ACHN (cell line): ENCODE measurements at regions not wholly inside any gene's neighbourhood (a gene's known extent, or its start where the extent isn't known, plus 50 kb on each side); places are given as distances from the start of the nearest gene placed in this dataset.

ENCODE experiments used
- DNase-seq: peaks from one replicate; pipeline ENCODE4 v3.0.0-alpha.2; 2015
- in situ Hi-C: cut with HindIII; loops from 2 replicates; pipeline ENCODE4 v1.10.0; 2017; ENCODE audit warnings: low sequenced_read_pairs, low pct_ligation_motif_present, low pct_unique_long_range_greater_than_20kb

DNA sequence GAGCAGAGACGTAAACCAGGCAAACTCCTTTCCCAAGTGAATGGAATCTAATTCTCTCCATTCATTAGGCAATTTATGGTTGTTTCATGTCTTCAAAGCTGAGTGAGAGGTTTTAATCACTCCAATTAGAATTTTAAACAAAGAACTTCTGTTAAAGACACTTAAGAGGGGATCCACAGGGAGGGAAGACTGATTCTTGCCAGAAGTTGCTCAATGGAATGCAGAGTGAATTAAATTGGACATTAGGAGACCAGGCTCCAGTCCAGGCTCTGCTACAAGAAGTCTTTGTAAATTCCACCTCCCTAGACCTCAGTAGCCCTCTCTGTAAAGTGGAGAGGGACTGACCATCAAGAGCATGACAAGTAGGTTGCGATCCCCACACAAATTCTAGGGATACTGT, 130.7 kb upstream of the TMEM72 start:
- in situ Hi-C loops = no loop called here
- DNase-seq = no peak

- no peak for DNase-seq
- in situ Hi-C loops = no loop called here
These were observed 130.0 kb upstream of the TMEM72 start for GRCh38 chr10:44781131-44781530.

- no peak for DNase-seq
- in situ Hi-C loops = no loop called here
These were observed 124.8 kb upstream of the TMEM72 start for GRCh38 chr10:44786286-44786850.

DNA sequence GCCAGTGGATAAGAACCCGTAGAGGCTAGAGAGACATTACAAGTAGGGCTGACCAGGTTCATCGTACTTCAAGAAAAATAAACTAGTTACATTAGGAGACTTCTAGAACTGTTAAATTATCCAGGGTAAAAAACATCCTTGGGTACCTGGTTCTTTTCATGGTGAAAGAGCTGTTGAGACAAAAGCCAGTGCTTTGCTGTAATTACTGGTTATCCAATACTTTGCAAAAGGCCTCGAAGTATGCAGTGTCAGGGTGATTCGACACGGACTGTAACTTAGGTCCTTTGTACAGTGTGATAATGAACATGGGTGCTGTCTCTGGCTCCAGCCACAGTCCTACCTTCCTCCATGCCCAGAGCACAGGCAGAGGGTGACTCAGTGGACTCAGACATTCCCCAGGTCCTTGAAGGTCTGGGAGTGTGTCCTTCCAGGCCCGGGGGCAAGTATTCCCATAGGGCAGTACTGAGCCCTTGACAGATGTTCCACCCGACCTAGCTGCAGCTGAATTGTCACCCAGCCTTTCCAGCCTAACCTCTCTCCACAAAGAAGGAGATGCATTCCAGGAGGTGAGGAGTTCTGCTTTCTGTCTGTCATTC, 123.6 kb upstream of the TMEM72 start:
- in situ Hi-C loops = no loop called here
- DNase-seq = no peak

GRCh38 chr10:44788147-44789129, 122.7 kb upstream of the TMEM72 start:
- DNase-seq = no peak
- in situ Hi-C loops = no loop called here

DNA sequence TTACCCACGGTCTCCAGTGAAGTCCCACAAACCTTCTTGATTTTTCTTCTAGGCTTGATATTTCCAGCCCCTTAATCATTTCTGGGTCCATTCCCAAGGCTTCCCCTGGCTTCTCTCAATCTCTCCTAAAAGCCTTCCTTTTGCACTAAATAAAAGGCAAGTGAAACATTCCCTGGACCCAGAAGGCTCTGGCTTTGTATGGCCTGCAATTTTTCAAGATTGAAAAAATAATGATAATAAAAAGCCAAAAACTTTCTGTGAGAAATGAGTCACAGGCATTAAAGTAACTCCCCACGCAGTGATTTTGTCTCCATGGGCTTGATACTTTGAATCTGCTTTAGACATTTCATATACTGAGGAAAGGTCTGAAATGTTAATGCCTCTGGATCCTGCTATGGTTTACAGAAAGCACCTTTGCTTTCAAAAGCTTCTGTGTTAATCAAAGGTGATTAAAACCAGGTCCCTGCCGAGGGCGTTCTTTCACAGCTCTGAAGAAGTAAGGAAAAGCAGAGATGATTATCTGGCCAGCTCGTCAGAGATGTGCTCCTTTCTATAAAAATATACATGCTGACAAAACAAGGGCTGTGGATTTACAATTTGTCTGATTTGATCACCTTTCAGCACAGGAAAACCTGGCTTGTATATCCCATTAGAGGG, 118.9 kb upstream of the TMEM72 start:
- DNase-seq = no peak
- in situ Hi-C loops = no loop called here

- in situ Hi-C loops = no loop called here
- DNase-seq = no peak
These were observed 111.2 kb upstream of the TMEM72 start for GRCh38 chr10:44799966-44800365.

DNA sequence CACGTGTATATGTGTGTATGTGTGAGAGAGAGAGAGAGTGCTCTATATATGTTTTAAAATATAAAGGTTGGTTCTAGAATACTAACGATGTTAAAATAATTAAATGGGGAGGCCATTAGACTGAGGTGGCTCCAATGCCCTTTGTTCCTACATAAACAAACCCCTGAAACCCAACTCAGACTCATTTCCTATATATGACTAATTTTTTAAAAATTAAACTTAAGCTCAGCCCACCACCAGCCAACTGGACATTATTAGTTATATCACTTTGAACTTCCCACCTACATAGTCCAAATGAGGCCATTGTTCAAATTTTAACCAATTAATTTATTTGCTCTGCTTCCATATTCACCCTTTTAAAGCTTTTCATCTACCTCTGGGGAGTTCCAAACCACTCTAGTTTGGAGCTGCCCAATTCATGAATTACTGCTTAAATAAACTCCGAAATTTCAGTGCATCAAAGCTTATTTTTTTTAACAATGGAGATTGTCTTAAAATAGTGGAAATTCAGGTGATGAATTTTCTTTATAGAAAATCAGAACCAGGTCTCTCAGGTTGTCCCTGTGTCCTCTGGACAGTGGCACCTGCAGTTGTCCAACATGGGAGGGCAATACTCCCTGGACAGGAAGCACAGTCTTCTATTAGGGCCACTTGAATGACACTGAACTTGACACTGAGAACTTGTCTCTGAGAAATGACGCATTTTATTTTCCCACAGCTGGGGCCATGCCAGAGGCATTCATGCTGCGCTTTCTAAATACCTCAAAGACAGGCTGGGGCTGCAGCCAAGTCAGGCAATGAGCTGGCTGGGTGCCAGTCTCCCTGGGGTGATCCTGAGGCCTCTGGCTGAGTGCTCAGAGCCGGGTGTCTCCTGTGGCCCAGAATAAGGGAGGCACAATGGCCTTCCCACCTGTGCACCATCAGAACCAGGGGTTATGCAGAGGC, 109.5 kb upstream of the TMEM72 start:
- DNase-seq = peak; percentile 99

DNA sequence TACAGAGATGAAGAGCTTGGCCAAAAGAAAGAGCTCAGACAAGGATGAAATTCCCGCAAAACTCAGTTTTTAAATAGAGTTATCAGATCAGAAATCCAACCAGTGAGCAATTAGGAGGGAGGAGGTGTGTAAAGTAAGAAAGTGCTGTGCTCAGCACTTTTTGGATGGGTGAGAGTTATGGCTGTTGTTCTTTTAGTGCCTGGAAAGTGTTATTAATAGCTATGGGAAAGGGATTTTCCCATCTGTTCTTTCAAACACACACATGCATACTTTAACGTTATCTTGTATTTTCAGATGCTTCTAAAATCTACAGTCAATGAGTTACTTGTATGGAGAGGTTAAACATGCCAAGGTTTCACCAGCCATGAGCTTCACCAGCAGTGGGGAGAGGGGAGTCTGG, 107.3 kb upstream of the TMEM72 start:
- no peak for DNase-seq
- in situ Hi-C loops = no loop called here

More for the DNA sequence above, 109.5 kb upstream of the TMEM72 start:
- in situ Hi-C loops = no loop called here

- in situ Hi-C loops = no loop called here
- no peak for DNase-seq
These were observed 106.5 kb upstream of the TMEM72 start for GRCh38 chr10:44804661-44805060.

DNA sequence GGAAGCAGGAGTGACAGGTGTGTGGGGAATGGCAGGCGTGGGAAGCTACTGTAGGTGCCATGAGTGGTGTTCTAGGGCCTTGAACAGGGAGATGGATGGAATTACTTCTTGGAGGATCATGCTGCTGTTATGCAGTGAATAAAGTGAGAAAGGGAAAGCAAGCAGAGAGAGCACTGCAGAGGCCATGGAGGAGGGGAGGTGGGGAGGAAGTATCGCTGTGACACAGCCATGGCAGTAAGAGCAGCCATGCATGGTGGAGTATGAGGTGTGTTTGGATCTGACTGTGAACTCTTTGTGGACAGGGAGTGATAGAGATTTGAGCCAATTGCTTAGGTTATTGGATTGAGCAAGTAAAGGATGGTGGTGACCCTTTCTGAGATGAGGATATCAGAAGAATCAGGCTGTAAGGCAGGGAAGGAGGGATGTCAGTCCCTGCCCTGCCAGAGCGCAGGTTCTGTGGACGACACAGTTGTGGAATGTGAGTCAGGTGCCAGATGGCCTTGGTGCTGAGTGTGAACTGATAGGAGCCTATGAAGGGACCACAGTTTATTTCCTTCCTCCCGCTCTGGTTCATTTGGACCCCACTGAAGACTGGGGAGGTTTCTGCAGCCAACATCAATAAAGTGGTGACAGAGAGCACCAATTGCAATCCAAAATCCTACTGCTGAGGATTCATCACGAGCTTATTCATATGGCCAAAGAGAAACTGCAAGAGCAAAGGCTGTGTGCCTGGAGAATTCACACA, 105.5 kb upstream of the TMEM72 start:
- in situ Hi-C loops = no loop called here
- DNase-seq = no peak

- in situ Hi-C loops = no loop called here
- DNase-seq = no peak
These were observed 104.2 kb upstream of the TMEM72 start for GRCh38 chr10:44806950-44807349.

- no peak for DNase-seq
- in situ Hi-C loops = no loop called here
These were observed 103.7 kb upstream of the TMEM72 start for GRCh38 chr10:44807451-44807850.

DNA sequence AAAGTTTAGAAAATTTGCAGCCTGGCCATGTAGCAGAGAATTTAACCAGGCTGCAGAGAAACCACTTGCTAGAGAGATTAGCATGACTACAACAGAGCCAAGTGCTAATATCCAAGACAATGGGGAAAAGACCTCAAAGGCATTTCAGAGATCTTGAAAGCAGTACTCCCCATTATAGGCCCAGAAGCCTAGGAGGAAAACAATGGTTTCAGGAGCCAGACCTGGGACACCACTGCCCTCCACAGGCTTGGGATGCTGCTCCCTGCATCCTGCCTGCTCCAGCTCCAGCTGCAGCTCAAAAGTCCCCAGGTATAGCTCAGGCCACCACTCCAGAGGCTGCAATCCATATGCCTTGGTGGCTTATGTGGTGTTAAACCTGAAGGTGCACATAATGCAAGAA, 101.5 kb upstream of the TMEM72 start:
- in situ Hi-C loops = no loop called here

DNA sequence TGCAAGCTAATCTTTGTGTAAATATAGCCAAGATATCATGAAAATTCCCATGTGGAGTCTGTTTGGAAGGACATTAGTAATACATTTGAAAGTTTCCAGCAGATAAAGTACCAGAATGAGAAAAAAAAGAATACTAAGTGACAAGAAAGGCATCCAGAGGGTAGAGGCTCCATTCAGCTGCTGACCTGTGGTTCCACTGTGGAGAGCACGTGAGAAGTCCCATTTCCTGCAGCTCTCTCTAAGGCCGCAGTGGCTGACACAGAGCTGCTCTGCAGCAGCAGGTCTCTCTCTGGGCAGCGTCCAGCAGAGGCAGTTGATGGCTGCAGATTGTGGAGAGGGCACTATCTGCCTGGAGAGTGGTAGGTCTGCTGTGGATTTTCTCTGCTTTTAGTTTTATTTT, 100.1 kb upstream of the TMEM72 start:
- in situ Hi-C loops = no loop called here

More for the DNA sequence above, 101.5 kb upstream of the TMEM72 start:
- no peak for DNase-seq

GRCh38 chr10:44813201-44813600, 97.9 kb upstream of the TMEM72 start:
- DNase-seq = no peak
- in situ Hi-C loops = no loop called here

More for the DNA sequence above, 100.1 kb upstream of the TMEM72 start:
- no peak for DNase-seq

- in situ Hi-C loops = no loop called here
- DNase-seq = no peak
These were observed 96.2 kb upstream of the TMEM72 start for GRCh38 chr10:44814929-44815328.
